GM20000 (cell line): ENCODE measurements at regions not wholly inside any gene's neighbourhood (a gene's known extent, or its start where the extent isn't known, plus 50 kb on each side); places are given as distances from the start of the nearest gene placed in this dataset.

Experiments
- DNase-seq: peaks from one replicate; pipeline ENCODE4 v3.0.0; 2012; ENCODE audit warnings: low spot score
- CTCF ChIP-seq: IDR thresholded peaks from 2 replicates; pipeline ENCODE4 v1.5.1; 2012; ENCODE audit warnings: mild to moderate bottlenecking, control low read depth; ENCODE audit errors: extremely low read depth, missing control alignments

DNA sequence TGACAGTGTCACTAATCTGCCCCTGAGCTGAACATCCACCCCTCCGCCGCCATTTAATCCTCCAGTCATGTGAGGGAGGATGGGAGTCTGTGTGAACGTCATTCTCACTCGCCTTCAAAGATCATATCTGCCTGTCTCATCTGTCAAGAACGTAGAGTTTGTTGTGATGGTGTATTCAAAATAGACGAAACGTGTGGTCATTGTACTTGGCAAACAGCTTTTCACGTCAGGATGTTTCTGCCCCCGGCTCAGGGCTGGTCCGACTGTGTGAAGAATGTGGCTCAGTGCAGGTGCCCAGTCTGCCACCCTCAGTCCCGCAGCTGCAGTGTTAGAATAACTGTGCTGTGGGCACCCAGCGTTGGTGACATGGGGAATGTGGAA lies 148.0 kb downstream of the KCNJ12 start:
- no peak for TF ChIP-seq CTCF
- no peak for DNase-seq

DNA sequence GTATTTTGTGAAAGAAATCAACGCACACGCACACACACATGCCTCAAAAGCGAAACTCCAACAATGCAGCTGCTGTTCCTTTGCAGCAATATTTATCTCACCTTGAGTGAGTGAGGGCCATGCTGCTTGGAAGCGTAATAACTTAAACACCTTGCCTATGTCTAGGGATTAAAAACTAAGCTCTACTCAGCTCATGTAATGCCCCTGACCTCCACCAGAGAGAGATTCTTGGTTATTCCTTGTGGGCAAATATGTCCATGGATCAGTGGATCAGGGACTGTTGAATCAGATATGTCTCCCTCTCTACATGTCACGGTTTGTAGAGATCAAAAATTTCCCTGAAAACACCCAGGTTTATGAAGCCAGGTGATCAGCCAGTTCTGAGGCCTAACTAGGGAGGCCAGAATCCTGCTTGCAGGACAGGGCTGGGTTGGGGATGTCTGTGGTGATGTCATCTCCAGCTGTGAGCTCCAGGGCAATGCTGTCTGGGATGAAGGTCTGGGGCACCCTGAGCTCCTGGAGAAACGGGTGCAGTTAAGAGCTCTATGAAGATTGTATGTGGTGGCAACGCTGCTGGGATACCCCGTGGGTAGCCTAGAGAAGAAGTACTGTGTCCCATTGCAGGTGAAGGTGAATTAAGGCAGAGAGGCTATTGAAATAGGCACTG lies 149.4 kb downstream of the KCNJ12 start:
- TF ChIP-seq CTCF: no peak
- no peak for DNase-seq

- DNase-seq: no peak
- no peak for TF ChIP-seq CTCF
Measured at GRCh38 chr17:21528031-21528695, 152.0 kb downstream of the KCNJ12 start.

GRCh38 chr17:21530311-21530710 lies 154.2 kb downstream of the KCNJ12 start:
- TF ChIP-seq CTCF: no peak
- DNase-seq: no peak

DNA sequence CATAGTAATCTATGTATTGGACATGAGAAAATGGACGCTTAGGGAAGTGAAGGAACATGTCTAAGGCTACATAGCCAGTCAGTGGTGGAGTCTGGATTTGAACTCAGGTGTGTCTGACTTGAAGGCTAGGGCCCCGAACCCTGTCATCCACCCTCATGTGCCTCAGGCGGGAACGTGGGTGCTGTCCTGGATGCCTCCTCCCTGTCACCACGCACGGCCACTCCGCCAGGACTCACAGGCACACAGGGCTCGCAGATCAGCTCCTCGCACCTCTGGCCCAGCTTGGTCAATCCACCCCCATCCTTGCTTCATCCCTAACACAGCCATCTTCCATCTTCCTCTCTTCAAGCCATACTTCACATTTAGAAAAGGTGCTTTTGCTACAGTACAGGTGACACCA lies 154.7 kb downstream of the KCNJ12 start:
- no peak for TF ChIP-seq CTCF
- no peak for DNase-seq

DNA sequence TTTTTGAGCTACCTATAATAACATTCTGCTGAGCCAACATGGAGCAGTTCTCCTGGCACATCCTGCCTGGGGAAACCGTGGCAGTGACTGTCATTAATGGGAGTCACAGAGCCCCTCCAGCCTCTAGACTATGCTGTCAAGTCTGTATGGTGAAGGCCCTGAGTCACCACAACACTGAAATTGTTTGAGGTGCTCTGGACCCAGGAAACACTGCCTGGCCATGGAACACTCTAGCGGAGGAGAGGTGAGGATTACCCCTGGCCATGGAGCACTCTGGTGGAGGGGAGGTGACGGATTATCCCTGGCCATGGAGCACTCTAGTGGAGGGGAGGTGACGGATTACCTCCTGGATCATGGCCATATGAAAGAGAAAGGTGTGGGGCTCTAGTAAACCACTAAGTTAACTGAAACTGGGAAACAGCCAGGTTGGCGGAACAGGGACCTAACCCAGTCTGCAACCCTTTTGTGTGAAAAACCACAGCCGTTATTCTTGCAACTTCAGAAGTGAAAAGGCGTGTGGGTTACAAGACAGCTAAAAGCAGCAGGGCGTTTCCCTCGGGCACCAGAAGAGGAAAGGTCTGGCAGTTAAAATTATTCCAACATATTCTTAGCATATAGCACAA lies 156.7 kb downstream of the KCNJ12 start:
- DNase-seq: no peak
- TF ChIP-seq CTCF: no peak

GRCh38 chr17:21535686-21536375 lies 156.5 kb upstream of the KCNJ18 start:
- no peak for TF ChIP-seq CTCF
- no peak for DNase-seq
